ENCODE measurements at regions not wholly inside any gene's neighbourhood (a gene's known extent, or its start where the extent isn't known, plus 50 kb on each side); places are given as distances from the start of the nearest gene placed in this dataset.

GRCh38 chr18:56402872-56403516, 235.4 kb downstream of the TXNL1 start:
- TF ChIP-seq POLR2AphosphoS5 (IDR thresholded peaks at IDR 0.05) = no peak
- TF ChIP-seq CTCF (IDR thresholded peaks at IDR 0.05) = no peak
- no peak for TF ChIP-seq POLR2A (IDR thresholded peaks at IDR 0.05)
- no peak for TF ChIP-seq EP300 (IDR thresholded peaks at IDR 0.05)

Data from sigmoid colon (tissue), 4 donors.